ENCODE measurements at regions not wholly inside any gene's neighbourhood (a gene's known extent, or its start where the extent isn't known, plus 50 kb on each side); places are given as distances from the start of the nearest gene placed in this dataset.

DNA sequence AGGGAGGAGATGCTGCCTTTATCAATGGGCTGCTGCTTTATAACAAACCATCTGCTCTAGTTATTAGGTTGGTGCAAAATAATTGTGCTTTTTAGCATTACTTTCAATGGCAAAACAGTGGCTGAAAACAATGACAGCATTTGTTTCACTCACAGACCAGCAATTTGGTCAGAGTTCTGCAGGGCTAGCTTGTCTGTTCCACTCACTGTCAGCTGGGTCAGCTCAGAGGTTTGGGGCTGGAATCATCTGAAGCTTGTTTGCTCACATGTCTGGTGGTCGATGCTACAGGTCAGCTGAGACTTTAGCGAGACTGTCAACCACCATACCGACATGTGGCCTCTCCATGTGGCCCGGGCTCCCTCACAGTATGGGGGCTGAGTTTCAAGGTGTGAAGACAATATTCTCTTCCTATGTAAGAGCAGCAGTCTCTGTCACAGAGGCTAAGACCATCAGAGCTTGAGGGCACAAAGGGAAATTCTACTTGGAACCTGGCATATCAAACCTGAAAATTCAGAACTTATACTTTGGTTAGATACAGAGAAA lies 81.3 kb upstream of the LIMCH1 start:
- intact Hi-C loops (cut with DNase I), result no loop called here
- TF ChIP-seq, protein P1, sequence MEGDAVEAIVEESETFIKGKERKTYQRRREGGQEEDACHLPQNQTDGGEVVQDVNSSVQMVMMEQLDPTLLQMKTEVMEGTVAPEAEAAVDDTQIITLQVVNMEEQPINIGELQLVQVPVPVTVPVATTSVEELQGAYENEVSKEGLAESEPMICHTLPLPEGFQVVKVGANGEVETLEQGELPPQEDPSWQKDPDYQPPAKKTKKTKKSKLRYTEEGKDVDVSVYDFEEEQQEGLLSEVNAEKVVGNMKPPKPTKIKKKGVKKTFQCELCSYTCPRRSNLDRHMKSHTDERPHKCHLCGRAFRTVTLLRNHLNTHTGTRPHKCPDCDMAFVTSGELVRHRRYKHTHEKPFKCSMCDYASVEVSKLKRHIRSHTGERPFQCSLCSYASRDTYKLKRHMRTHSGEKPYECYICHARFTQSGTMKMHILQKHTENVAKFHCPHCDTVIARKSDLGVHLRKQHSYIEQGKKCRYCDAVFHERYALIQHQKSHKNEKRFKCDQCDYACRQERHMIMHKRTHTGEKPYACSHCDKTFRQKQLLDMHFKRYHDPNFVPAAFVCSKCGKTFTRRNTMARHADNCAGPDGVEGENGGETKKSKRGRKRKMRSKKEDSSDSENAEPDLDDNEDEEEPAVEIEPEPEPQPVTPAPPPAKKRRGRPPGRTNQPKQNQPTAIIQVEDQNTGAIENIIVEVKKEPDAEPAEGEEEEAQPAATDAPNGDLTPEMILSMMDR (IDR thresholded peaks at IDR 0.05), result no peak
- TF ChIP-seq POLR2A (IDR thresholded peaks at IDR 0.05) (no peak), POLR2AphosphoS5 (IDR thresholded peaks at IDR 0.05; ENCODE audit: insufficient read depth in 1 of 2, low read depth in 1 of 2) (no peak)
- no peaks in the 10 kb centered on the region for H3K36me3 ChIP-seq
- H3K4me3 ChIP-seq, result no peak overlapping the region
- no peak for DNase-seq (ENCODE audit: extremely low spot score in 2 of 2)
- H3K9me3 ChIP-seq, result no peaks in the 10 kb centered on the region
- H3K27ac ChIP-seq, result no peak overlapping the region
- no peaks in the 10 kb centered on the region for H3K27me3 ChIP-seq
- H3K4me1 ChIP-seq, result no peaks in the 10 kb centered on the region

DNA sequence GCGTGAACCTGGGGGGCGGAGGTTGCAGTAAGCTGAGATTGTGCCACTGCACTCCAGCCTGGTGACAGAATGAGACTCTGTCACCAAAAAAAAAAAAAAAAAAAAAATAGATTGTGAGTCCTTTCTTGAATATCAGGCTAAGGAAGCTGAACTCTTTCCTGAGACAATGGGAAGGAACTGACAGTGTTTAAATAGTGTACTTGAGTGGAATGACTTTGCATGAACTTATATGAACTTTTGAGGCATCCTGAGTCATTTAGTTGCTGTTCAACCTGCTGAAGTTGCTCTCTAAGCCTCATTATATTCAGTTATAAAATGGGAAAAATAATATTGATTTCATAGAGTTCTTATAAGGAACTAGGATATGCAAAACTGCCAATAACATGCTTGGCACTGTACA lies 79.3 kb upstream of the LIMCH1 start:
- Histone ChIP-seq H3K4me1 (no peaks in the 10 kb centered on the region), H3K27ac (no peak overlapping the region), H3K4me3 (no peak overlapping the region), H3K27me3 (no peaks in the 10 kb centered on the region), H3K9me3 (no peaks in the 10 kb centered on the region), H3K36me3 (no peaks in the 10 kb centered on the region)
- TF ChIP-seq, protein P1 (IDR thresholded peaks at IDR 0.05), result no peak
- no peak for TF ChIP-seq POLR2A (IDR thresholded peaks at IDR 0.05)
- no peak for TF ChIP-seq POLR2AphosphoS5 (IDR thresholded peaks at IDR 0.05; ENCODE audit: insufficient read depth in 1 of 2, low read depth in 1 of 2)
- intact Hi-C loops (cut with DNase I), result no loop called here
- DNase-seq (ENCODE audit: extremely low spot score in 2 of 2), result no peak

DNA sequence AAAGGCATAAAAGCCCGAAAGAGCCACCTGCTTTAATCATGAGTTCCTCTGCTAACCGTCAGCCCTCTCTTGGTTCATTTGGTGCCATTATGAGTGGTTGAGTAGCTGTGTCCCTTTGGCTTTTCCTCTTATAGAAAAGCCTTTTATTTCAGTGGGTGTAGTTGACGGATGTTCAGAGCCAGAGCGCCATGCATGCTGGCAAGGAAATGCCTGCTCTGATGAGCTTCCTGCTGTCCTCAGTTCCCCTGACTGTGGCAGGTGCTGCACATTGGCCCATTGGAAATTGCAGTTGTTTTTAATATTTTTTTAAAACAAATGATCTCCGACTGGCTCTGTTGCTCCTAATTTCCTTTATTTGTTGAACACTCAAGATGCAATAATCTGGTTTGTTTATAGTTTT lies 77.3 kb upstream of the LIMCH1 start:
- intact Hi-C loops (cut with DNase I), result no loop called here
- Histone ChIP-seq H3K4me1 (no peaks in the 10 kb centered on the region), H3K27me3 (no peaks in the 10 kb centered on the region), H3K4me3 (no peak overlapping the region), H3K36me3 (no peaks in the 10 kb centered on the region), H3K9me3 (no peaks in the 10 kb centered on the region), H3K27ac (no peak overlapping the region)
- TF ChIP-seq POLR2A (IDR thresholded peaks at IDR 0.05), result no peak
- TF ChIP-seq, protein P1 (IDR thresholded peaks at IDR 0.05), result no peak
- TF ChIP-seq POLR2AphosphoS5 (IDR thresholded peaks at IDR 0.05; ENCODE audit: insufficient read depth in 1 of 2, low read depth in 1 of 2), result no peak
- DNase-seq (ENCODE audit: extremely low spot score in 2 of 2), result no peak

DNA sequence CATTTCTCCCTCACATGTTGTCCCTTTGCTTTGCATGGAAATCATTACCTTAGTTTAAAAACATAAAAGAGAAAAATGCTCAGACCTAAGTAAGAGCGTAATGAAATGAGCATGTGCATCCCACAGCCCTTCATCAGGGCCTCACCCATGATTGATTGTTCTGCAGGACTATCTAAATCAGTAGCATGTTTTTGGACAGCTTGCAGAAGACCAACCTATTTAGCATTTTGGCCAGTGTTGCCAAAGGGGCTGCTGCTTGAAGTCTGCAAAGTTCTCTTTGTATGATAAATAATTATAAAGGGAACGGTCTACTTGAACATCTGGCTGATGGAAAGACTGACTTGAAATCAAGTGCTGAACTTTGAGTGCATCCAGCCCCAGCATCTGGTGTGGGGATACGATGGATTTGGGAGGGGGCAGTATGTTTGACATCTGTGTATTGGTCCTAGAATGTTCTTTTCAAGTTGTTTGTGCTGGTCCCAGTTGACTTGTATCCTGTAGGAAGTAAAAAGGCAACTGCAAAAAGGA lies 76.1 kb upstream of the LIMCH1 start:
- Histone ChIP-seq H3K27me3 (no peaks in the 10 kb centered on the region), H3K36me3 (no peaks in the 10 kb centered on the region), H3K27ac (no peak overlapping the region), H3K4me1 (no peaks in the 10 kb centered on the region), H3K4me3 (no peak overlapping the region), H3K9me3 (no peaks in the 10 kb centered on the region)
- TF ChIP-seq, protein P1 (IDR thresholded peaks at IDR 0.05), result no peak
- TF ChIP-seq POLR2A (IDR thresholded peaks at IDR 0.05) (no peak), POLR2AphosphoS5 (IDR thresholded peaks at IDR 0.05; ENCODE audit: insufficient read depth in 1 of 2, low read depth in 1 of 2) (no peak)
- no peak for DNase-seq (ENCODE audit: extremely low spot score in 2 of 2)
- intact Hi-C loops (cut with DNase I), result no loop called here

DNA sequence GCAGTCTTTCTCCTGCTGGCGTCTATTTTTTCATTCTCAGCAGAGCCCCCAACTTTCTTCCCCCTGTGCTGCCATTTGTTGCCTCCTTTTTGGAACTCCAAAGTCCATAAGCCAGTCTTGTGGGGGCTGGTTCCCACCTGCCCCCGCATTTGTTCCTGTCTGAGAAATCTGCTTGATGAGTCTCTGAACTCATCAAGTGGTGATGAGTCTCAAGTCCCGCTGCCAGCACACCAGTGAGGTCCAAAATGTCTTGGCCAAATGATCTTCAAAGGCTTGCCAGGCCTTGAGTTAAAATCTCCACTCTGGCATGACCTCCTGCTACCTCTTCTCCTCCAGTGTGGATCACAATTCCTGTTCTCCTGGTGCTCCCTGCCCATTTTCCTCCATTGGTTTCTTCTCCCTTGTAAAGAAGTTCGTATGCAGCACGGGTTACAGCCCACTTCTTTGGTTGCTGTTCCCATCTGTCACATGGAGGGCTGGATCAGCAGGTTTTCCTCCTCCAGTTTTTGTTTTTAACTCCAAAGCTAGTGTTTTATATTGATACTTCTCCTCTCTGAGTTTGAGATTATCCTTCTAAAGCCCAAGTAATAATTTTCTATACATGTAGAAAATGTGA lies 72.7 kb upstream of the LIMCH1 start:
- no peaks in the 10 kb centered on the region for H3K27me3 ChIP-seq
- intact Hi-C loops (cut with DNase I), result no loop called here
- no peaks in the 10 kb centered on the region for H3K4me1 ChIP-seq
- H3K27ac ChIP-seq, result no peak overlapping the region
- no peaks in the 10 kb centered on the region for H3K9me3 ChIP-seq
- H3K36me3 ChIP-seq, result no peaks in the 10 kb centered on the region
- TF ChIP-seq POLR2AphosphoS5 (IDR thresholded peaks at IDR 0.05; ENCODE audit: insufficient read depth in 1 of 2, low read depth in 1 of 2) (no peak), POLR2A (IDR thresholded peaks at IDR 0.05) (no peak)
- TF ChIP-seq, protein P1 (IDR thresholded peaks at IDR 0.05), result no peak
- no peak overlapping the region for H3K4me3 ChIP-seq
- DNase-seq (ENCODE audit: extremely low spot score in 2 of 2), result no peak

Data from vagina (tissue), 2 donors.